ENCODE measurements at regions not wholly inside any gene's neighbourhood (a gene's known extent, or its start where the extent isn't known, plus 50 kb on each side); places are given as distances from the start of the nearest gene placed in this dataset.

DNA sequence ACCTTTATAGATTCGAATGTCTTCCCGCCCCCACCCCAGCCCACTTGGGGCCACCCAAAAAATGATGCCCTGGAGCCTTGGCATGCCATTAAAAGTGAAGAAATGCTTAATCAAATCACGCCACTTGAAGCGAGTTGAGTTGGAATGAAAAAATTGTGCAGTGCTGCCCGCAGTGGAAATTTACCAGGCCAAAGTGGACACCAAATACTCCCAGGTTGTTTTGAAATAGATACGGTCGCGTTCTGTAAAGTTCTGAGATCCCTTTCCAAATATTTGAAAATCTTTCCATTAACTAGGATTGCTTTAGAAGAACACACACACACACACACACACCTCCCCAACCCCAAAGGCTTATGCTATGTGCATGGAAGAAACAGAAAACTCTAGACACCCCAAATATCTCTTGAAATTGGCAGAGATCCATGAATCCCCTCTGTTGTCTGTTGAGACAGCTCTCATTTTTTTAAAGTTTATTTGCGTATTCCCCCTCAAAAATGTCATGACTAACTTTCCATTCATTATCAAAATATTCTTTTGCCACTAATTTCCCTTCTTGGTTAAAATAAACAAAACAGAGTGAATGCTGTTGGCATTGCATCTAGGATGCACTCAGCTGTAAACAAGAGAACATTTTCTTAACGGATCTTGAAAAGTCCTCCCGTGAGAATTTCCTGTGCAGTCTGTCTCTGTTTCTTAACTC is 142.3 kb upstream of the KCNE2 start:
- TF ChIP-seq POLR2A (IDR thresholded peaks at IDR 0.05; ENCODE audit: low read depth, low read length) = no peak
- no peak for TF ChIP-seq TAF1 (IDR thresholded peaks at IDR 0.05; ENCODE audit: borderline replicate concordance, low read depth, low read length)

Measured in GM12892 (cell line).